ENCODE measurements at regions not wholly inside any gene's neighbourhood (a gene's known extent, or its start where the extent isn't known, plus 50 kb on each side); places are given as distances from the start of the nearest gene placed in this dataset.

DNA sequence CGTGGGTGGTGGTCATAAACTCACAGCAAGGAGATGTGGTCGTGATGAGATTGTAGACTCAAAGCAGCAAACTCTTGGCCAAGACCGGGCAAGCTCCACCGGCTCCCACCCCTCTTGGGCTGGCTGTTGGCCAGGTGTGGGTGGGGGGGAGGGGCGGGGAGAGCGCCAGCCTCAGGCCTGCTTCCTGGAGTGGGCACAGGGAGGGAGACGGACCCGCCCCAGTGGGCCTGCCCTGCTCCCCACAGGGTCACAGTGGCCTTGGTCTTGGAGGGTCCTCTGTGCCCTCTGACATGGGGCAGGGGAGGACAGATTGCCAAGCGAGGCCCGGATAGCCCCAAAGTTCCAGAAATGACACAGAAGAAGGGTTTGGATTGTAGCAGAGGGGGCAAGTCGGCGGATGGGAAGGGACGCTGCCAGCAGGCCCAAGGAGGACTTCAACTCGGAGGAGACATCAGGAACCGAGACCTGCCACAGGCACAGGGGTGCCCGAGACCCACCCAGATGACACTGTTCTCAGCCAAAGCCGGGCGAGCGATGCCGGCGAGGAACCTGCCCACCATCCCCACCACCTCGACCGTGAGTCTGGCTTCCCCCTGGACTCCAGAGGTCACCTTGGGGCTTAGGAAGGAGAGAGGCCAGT is 85.4 kb upstream of the ACTRT2 start:
- no peak for DNase-seq

DNA sequence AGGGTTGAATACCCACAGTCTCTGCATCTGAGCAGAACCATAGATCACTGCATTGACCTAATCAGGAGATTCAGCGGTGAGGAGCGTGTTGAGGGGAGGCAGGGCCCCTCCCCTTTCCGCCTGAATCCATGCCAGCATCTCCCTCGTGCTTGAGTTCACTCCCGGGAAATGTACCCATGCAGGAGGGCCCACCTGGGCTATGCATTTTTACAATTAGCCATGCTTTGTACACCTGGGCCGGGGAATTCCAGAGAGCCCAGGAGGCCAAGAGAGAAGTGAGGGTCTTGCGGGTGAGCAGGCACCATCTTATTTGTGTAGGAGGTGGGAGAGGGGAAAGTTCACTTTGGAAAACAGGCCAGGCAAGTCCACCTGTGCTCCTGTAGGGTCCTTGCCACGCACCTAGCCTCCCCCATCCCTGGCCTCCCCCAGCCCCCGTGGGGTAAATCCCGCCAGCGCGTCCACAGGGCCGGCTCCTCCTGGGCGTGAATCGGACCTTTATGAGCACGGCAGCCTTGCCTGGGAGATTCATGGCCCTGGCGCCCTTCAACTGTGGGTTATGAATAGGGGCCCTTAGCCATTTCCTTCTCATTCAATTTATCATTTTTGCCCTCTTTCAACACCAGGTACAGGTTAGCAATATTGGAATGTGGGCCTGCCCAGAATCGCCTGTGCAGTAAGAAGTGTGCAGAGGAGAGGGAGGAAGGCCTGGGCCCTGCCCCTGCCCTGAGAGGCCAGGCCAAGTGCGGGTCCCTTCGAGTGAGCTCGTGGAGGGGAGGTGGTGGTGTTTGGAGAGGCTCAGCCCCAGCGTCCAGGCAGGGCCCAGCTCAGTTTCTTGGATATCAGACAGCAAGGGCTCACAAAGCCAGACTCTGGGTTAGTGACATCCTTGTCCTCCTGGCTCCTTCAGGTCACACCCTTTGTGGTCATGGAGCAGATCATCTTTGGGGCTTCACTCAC is 84.4 kb upstream of the ACTRT2 start:
- DNase-seq, result no peak

DNA sequence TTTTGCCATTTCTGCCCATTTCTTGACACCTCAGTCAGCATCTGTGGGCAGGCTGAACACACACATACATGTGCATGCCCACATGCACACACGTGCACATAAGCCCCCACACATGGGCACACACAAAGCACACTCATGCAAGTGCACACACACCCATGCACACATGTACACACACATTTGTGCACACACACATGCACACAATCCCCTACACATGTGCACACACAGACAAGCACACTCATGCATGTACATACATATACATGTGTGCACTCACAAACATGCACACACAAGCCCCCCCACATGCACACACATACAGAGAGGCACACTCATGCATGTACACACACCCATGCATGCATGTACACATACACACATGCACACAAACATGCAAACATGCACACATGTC is 83.5 kb upstream of the ACTRT2 start:
- no peak for DNase-seq

DNA sequence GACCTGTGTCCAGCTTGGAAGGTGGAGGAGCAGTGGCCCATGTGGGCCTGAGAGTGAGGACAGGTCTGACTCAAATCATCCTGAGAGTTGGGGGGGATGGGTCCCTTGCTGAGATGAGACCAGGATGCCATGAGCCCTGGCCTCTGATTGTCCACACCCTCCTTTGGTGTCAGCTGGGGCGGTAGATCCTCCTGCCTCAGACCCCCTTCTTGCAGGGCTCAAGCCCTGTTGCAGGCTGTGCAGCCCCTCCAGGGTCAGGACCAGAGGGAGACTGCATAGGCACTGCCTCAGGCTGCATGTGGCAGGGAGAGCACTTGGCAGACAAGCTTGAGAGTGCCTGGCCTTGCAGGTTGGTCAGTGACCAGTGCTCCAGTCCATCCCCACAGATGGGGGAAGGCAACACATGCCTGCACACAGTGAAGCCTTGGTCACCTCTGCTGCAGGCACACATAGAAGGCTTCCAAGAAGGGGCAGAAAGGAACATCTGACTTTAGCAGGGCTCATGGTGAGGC is 82.2 kb upstream of the ACTRT2 start:
- DNase-seq, result no peak

DNA sequence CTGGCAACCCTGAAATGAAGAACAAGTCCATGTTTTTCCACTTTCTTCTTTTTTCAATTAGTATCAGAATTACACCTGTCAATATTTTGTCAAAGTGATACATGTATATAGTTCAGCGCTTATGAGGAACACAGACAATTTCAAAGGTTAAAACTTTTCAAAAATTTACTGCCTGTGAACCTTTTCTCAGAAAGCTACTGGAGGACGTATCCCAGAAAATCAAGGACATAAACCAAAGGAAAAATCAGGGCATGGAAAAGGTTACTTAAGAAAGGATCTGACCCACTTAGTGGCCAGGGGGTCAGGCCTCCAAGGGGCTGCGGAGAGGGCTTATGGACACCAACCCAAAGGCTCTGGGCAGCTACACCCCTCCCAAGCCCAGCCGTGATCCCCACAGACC is 81.1 kb upstream of the ACTRT2 start:
- no peak for DNase-seq

DNA sequence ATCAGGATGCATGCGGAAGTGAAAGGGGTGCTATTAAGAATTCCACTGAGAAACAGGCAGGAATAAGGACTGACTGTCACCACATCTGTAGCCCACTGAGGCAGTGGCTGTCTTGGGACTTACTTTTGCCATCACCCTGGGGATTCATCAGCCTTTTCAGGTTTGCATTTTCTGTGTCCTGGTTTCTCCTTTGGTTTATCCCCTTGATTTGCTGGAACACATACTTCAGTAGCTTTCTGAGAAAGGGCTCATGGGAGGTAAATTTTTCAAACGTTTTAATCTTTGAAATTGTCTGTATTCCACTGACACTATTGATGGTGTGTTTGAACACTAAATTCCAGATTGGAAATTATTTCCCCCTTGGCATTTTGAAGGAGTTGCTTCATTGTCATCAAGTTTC is 80.2 kb upstream of the ACTRT2 start:
- DNase-seq, result no peak

DNA sequence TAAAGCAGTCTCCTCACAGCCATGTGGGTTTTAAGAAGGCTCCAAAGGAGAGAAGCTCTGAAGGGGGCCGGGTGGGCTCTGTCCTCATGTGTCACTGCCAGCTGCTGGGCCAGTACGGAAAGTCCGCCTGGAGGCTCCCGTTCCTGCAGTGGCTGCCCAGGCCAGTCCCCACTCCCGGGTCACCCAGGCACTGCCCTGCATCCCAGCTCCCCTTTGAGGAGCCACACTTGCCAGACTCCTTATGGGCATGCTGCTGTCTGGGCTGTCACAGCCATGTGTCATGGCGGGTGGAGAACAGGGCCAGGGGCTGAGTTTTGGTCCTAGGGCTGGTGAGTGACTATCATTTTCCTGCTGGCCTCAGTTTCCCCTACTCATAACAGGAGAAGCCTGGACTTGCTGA is 79.4 kb upstream of the ACTRT2 start:
- no peak for DNase-seq

DNA sequence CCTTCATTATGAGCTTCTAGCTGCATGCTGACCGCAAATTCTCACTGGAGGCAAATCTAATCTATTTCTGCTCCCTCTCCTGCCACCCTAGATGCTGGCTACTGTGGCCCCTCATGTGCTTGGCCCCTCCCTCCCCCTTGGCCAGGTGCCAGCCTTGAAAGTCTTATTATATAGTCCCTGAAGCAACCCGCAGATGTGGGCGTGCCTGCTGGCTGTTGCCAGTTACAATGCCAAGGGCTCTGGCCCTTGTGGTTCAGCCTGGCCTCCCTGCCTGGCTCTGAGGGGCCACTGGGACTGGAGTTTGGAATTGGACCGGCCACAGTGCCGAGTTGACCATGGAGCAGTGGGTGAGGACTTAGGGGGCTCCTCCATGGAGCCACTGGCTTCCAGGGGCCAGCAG is 78.9 kb upstream of the ACTRT2 start:
- no peak for DNase-seq

DNA sequence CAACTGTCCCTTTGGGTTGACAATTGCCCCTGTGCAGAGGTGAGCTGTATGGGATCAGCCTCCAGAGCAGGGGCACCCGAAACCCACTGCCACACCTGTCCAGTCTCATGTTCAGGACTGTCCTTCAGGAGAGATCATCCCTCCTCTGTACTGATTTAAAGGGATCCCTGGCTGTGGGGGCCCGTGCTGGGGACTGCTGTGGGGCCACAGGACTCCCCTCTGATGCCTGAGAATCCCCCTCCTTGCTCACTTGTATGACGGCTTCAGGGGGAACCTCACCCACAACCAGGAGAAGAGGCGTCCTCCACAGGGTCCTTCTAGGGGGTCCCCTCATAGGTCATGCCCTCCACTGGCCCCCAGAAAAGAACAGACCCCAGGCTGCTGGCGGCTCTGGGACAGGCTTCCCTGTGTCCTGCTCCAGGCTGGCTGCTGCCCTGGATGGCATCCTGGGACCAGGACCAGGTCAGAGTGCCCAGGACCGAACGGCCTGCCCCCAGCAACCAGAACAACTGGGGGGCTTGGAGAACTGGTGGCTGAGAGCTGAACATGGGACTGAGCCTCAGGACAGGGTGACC is 77.5 kb upstream of the ACTRT2 start:
- no peak for DNase-seq

DNA sequence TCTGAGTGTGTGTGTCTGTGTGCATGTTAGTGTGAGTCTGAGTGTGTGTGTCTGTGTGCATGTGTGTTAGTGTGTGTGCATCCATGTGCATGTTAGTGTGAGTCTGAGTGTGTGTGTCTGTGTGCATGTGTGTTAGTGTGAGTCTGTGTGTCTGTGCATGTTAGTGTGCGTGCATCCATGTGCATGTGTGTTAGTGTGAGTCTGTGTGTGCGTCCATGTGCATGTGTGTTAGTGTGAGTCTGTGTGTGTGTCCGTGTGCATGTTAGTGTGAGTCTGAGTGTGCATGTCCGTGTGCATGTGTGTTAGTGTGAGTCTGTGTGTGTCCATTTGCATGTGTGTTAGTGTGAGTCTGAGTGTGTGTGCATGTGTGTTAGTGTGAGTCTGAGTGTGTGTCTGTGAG is 76.6 kb upstream of the ACTRT2 start:
- no peak for DNase-seq

DNA sequence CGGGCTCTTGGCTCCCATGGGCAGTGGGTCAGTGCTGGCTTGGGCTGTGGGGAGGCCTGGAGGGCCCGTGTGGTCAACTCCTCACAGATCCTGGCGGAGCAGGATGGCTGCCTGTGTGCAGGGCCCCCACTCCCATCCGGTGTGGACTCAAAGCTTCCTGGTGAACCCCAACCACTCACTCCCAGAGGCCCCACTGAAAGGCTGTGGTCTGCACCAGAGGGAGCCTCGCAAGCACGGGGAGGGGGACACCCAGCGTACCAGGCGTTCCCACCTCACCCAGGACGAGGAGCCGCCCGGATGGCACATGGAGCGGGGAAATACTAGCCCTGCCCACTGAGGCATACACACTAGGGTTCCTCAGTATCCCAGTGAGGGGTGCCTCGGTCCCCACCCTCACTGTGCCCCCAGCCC is 75.4 kb upstream of the ACTRT2 start:
- no peak for DNase-seq

DNA sequence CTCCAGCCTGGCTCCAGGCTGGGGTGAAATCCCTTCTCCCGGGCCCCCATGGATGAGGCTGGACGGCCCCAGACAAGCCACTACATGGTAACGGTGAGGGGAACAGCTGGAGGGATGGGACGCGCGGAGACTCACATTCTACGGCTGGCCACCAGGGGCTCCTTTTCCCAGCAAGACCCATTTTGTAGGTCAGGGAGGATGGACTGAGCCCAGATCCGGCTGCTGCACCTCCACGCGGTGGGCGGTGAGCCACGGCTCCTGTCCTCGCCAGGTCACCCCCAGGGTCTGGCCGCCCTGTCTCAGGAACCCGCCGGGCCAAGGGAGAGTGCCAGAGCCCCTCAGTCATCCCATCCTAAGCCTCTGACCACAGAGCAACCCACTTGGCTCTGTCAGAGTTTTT is 75.0 kb upstream of the ACTRT2 start:
- DNase-seq, result no peak

DNA sequence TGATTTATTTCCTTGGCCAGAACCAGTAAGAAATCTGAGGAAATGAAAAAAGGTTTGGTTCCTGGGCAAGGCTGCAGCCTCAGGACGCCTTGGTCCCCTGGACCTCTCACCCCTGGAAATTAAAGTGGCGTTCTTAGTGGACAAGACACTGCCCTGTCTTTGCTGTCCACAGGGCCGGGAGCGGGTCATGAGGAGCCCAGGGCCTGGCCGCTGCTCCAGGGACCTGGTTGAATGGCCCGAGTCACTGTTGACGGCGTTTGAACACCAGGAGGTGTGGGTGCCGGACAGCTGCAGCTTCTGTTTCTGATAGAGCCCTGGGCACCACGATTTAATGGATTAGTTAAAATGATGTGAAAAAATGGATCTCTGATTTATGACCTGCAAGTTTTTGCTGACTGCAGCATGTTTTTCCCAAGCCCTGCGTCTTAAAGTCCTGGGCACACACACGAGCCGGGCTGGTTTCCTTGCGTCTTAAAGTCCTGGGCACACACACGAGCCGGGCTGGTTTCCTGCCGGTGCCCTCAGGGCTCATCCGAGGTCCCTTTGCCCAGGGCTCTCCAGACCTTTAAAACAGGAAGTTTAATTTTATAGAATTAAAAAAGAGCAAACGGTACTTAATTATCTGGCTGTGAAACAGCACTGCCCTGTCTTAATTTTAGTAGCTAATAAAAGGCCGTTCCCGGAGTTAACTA is 74.1 kb upstream of the ACTRT2 start:
- no peak for DNase-seq

DNA sequence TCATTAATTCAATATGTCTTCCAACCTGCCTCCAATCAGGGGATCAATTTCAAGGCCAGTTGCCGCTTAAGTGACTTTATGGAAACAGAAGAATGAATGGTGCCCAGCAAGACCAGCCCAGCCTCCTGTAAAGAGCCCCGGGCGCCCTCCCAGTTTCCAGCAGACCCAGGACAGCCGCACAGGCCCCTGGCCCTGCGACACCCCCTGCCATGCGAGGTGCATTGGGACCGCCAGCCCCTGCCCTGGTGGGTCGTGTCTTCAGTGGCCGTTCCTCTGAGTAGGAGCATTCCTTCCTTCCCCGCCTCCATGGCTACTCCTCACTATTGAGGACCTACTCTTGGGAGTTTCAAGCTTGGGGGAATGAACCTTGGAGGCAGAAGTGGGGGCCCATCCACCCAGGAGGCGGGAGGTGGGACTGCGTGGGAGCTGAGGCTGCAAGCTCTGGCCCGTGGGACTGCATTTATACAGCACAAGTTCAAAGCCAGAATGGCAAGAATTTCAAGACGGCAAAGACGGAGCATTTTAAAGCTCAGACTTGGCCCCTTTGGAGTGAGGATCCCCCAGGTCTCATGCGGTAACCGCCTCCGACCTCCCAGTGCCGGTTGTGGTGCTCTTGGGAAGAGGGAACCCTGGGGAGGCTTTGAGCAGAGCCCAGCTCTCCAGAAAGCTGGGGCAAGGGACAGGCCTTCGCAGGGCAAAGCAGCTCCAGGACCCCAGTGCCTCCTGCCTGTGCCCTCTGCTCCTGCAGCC is 73.1 kb upstream of the ACTRT2 start:
- no peak for DNase-seq

DNA sequence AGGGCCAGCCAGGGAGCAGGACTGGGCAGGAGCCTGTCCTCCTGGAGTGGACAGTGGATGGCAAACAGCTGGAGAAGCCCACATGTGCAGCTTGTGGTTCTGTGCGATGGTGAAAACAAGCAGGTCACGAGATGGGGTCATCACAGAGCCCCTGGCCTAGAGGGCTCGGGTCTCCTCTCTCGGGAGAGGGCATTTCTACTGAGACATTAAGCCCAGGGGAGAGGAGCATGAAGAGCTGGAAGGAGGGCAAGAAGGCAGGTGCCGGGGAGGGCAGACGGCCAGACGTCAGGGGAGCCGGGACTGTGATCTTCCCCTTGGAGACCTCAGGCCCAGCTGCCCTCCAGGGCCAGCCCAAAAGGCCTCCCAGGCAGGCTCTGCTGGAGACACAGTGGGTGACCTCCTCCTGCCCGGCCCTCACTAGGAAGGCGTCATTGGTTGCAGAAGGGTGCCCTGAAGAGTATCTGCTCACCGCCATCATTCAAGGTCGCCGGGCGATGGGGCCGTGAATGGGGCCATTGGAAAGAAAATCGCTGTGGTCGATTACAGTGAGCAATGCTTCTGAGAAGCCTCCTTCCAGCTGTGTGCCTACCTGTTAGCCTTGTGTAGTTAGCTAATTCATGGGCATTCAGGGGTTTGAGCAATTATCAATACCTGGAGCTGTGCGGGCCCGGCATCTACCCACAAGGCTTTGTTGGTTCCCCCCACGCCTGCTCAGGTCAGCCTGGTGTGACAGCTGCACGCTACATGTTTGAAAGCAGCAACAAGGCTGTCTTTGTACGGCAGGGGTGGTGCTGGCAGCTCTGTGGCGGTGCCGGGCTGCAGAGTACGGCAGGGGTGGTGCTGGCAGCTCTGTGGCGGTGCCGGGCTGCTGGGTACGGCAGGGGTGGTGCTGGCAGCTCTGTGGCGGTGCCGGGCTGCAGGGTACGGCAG is 72.3 kb upstream of the ACTRT2 start:
- DNase-seq, result no peak

DNA sequence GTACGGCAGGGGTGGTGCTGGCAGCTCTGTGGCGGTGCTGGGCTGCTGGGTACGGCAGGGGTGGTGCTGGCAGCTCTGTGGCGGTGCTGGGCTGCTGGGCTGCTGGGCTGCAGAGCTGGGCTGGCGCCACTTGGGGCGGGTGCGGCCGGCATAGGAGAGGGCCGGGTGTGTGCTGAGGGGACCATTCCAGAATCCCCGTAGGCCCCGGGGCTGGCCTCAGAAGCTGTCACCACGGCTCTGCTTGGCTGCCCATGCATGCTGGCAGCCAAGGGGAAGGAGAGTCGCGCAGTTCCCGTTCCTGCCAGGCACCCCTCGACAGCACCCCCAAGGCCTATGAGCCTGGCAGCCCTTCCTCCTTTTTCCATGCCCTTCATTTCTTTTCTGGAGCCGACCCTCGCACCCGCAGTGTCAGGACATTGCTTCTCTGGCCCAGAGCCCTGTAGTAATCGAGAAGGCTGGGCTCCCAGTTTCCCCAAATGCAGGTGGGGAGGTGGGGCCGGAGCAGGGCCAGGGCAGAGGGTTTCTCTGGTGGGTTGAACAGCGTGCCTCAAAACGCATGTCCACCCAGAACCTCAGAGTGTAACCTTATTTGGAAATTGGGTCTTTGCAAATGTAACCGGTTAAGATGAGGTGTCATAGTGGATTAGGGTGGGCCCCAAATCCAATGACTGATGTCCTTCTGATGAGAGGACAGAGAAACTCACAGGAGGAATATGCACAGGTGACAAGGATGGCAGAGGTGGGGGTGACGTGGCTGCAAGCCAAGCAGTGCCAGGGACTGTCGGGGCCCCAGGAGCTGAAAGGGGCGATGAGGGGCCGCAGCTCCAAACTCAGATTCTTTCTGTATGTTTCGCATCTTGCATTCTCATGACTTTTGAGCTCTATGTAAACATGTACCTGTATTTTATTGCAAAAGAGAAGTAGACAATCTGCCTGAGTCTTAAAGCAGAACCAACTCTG is 71.0 kb upstream of the ACTRT2 start:
- DNase-seq, result no peak

DNA sequence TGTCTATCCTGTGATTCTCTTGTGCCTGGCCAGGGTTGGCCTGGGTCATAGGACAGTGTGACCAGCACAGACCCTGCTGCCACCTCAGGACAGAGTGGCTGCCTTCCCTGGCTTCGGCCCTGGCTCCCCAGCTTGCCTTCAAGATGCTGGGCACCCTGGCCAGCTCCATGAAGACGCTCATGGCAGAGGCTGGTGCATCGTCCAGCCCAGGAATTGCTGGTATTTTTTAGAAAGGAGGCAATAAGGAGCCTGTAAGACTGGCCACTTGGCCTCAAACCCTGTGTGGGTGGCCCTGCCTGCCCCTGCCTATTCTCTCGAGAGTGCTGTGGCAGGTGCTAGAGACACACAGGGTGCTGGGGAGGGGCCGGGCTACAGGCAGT is 70.4 kb upstream of the ACTRT2 start:
- no peak for DNase-seq

DNA sequence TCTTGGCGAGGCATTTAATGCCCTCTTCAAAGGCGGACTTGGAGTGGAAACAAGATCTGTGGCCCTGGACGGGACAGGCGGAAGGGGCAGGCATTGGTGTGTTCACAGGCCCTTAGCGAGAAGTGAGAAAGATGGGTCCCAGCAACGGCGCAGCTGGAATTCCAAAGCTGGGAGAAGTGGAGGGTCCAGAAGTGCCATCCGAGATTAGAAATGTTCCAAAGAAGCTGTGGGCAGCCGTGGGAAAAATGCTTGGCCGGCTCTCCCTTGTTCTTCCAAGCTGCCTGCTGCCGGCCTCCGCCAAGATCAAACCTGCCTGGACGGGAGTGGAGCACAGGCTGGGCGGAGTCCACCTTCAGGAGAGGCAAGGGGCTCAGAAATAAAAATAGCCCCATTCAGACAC is 69.4 kb upstream of the ACTRT2 start:
- DNase-seq, result no peak

DNA sequence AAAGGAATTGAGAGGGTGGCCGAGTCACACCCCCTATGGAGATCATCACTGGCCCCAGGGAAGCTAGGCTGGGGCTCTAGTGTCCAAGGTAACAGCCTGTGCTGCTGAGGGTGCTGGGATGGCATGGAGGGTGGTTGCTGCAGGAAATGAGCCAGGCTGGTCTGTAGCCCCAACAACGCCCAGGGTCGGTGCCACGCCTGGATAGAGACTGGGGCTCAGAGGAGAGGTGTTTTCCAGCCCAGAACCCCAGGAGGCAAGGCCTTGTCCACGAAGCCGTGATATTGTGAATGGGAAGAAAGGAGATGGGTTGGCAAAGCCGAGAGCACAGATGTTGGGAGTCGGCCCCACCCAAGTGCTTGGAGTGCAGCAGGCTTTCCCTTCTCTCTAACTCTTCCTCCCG is 68.9 kb upstream of the ACTRT2 start:
- no peak for DNase-seq

DNA sequence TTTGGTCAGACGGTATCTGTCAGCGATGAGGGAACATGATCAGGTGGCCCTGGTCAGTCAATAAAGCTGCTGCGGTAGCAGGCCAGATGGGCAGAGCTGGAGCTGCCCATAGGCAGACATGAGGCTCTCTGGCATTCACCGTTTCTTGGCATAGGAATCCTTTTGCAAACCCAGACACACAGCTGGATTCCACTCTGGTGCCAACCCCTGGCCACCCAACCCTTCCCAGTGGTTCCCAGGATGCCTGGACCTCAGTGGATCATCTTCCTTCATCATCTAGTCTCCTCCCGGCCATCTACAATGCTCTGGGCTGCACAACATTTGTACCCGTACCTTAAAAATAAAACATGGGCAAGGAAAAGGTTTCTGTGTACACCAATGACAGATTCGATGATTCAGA is 68.3 kb upstream of the ACTRT2 start:
- no peak for DNase-seq
